ENCODE measurements at regions not wholly inside any gene's neighbourhood (a gene's known extent, or its start where the extent isn't known, plus 50 kb on each side); places are given as distances from the start of the nearest gene placed in this dataset.
"Not testable (repeated sequence)": the region's sequence is repeated elsewhere in the genome, so short reads cannot be mapped to it uniquely, and the experiment has no call there.

DNA sequence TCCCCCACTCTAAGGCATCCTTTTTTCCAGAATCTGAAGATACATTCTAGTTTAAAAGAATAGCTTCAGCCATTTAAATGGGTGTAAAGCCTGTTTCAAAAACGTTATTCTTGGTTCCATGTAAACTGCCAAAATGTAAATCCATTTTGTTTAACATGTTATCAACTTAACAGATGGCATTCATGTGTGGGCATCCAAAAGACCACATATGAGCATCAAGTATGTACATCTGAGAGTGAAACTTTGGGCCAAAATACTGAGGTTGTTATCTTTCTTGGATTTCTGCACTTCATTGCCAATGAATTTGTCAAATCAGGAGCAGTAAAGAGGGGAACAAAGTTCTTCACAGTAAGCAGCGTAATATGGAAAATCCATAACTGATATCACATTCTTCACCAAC is 395.4 kb downstream of the ZNF804A start:
- no peak overlapping the region for H3K4me2 ChIP-seq (ENCODE audit: insufficient read depth, low read length)
- H2AFZ ChIP-seq (ENCODE audit: low read length): no peak overlapping the region
- H3K27me3 ChIP-seq (ENCODE audit: insufficient read depth, low read length): no peaks in the 10 kb centered on the region
- TF ChIP-seq, protein P1, sequence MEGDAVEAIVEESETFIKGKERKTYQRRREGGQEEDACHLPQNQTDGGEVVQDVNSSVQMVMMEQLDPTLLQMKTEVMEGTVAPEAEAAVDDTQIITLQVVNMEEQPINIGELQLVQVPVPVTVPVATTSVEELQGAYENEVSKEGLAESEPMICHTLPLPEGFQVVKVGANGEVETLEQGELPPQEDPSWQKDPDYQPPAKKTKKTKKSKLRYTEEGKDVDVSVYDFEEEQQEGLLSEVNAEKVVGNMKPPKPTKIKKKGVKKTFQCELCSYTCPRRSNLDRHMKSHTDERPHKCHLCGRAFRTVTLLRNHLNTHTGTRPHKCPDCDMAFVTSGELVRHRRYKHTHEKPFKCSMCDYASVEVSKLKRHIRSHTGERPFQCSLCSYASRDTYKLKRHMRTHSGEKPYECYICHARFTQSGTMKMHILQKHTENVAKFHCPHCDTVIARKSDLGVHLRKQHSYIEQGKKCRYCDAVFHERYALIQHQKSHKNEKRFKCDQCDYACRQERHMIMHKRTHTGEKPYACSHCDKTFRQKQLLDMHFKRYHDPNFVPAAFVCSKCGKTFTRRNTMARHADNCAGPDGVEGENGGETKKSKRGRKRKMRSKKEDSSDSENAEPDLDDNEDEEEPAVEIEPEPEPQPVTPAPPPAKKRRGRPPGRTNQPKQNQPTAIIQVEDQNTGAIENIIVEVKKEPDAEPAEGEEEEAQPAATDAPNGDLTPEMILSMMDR (IDR thresholded peaks at IDR 0.05; ENCODE audit: extremely low read depth, low read depth, low read length): no peak
- H3K9me3 ChIP-seq (ENCODE audit: low read depth, low read length): no peaks in the 10 kb centered on the region
- no peak for DNase-seq (ENCODE audit: insufficient read length, low spot score, missing footprints)
- no peaks in the 10 kb centered on the region for H4K20me1 ChIP-seq (ENCODE audit: insufficient read depth, low read length)
- H3K36me3 ChIP-seq (ENCODE audit: insufficient read depth, low read length): no peaks in the 10 kb centered on the region
- H3K4me3 ChIP-seq (ENCODE audit: insufficient read depth, low read length): no peak overlapping the region
- no peaks in the 10 kb centered on the region for H3K4me1 ChIP-seq (ENCODE audit: insufficient read depth, low read length)
- no peak overlapping the region for H3K27ac ChIP-seq (ENCODE audit: low read depth, low read length)
- H3K79me2 ChIP-seq (ENCODE audit: insufficient read depth, low read length): no peaks in the 10 kb centered on the region

DNA sequence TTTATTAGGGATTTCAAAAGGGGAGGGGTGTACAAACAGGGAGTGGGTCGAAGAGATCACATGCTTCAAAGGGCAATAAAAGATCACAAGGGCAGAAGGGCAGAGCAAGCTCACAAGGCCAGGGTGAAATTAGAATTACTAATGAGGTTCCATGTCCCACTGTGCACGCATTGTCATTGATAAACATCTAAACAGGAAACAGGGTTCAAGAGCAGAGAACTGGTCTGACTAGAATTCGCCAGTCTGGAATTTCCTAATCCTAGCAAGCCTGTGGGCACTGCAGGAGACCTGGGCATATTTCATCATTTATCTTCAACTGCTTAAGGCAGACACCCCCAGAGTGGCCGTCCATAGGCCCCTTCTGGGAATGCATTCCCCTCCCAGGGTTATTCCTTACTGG is 408.2 kb downstream of the ZNF804A start:
- Histone ChIP-seq H4K20me1 (ENCODE audit: insufficient read depth, low read length) (no peaks in the 10 kb centered on the region), H3K36me3 (ENCODE audit: insufficient read depth, low read length) (no peaks in the 10 kb centered on the region), H2AFZ (ENCODE audit: low read length) (no peak overlapping the region), H3K27ac (ENCODE audit: low read depth, low read length) (no peak overlapping the region), H3K4me3 (ENCODE audit: insufficient read depth, low read length) (no peak overlapping the region), H3K4me1 (ENCODE audit: insufficient read depth, low read length) (no peaks in the 10 kb centered on the region), H3K4me2 (ENCODE audit: insufficient read depth, low read length) (no peak overlapping the region), H3K79me2 (ENCODE audit: insufficient read depth, low read length) (no peaks in the 10 kb centered on the region), H3K27me3 (ENCODE audit: insufficient read depth, low read length) (no peaks in the 10 kb centered on the region), H3K9me3 (ENCODE audit: low read depth, low read length) (no peaks in the 10 kb centered on the region)
- DNase-seq (ENCODE audit: insufficient read length, low spot score, missing footprints): no peak
- TF ChIP-seq, protein P1 (IDR thresholded peaks at IDR 0.05; ENCODE audit: extremely low read depth, low read depth, low read length): no peak

DNA sequence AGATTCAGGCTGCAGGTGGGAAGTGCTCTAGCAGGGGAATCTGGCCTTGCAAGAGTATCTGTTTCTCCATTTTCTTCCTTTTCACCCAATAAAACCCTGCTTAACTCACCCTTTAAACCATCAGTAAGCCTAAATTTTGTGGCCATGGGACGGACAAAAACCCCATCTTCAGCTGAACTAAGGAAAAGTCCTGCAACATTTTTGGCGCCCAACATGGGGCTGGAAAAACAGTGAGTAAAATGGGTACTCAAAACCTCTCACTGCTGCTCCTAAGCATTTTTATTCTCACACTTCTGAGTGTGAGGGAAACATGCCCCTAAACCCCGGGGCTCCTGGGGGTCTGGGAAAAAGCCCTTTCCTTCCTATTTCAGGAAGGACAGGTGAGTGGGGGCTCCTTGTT is 414.3 kb downstream of the ZNF804A start:
- Histone ChIP-seq H4K20me1 (ENCODE audit: insufficient read depth, low read length) (no peaks in the 10 kb centered on the region), H3K79me2 (ENCODE audit: insufficient read depth, low read length) (no peaks in the 10 kb centered on the region), H2AFZ (ENCODE audit: low read length) (no peak overlapping the region), H3K27ac (ENCODE audit: low read depth, low read length) (no peak overlapping the region), H3K4me1 (ENCODE audit: insufficient read depth, low read length) (no peaks in the 10 kb centered on the region), H3K27me3 (ENCODE audit: insufficient read depth, low read length) (no peaks in the 10 kb centered on the region), H3K9me3 (ENCODE audit: low read depth, low read length) (peaks cover 3% of the 10 kb centered on the region), H3K4me3 (ENCODE audit: insufficient read depth, low read length) (no peak overlapping the region), H3K4me2 (ENCODE audit: insufficient read depth, low read length) (no peak overlapping the region), H3K36me3 (ENCODE audit: insufficient read depth, low read length) (no peaks in the 10 kb centered on the region)
- TF ChIP-seq, protein P1 (IDR thresholded peaks at IDR 0.05; ENCODE audit: extremely low read depth, low read depth, low read length): no peak
- DNase-seq (ENCODE audit: insufficient read length, low spot score, missing footprints): no peak

DNA sequence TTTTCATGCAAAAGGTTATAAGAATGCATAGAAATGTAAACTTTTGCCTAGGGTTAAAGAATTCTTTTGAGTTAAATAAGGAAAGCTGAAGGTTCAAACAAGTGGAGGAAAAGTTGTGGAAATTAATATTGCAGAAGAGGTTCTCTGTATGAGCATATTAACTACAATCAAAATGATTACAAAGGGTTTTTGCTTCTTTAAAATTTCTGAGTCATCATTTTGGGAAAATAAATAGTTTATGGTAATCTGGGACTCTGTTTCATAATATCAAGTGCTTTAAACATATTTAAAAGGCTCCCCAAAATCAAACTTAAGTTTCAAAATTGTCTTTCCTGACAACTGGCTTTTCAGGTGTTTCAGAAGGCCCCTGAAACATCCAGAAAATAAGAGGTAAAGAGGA is 415.7 kb downstream of the ZNF804A start:
- H3K4me2 ChIP-seq (ENCODE audit: insufficient read depth, low read length): no peak overlapping the region
- H3K36me3 ChIP-seq (ENCODE audit: insufficient read depth, low read length): no peaks in the 10 kb centered on the region
- H2AFZ ChIP-seq (ENCODE audit: low read length): no peak overlapping the region
- H3K27ac ChIP-seq (ENCODE audit: low read depth, low read length): no peak overlapping the region
- TF ChIP-seq, protein P1 (IDR thresholded peaks at IDR 0.05; ENCODE audit: extremely low read depth, low read depth, low read length): no peak
- peaks cover 3% of the 10 kb centered on the region for H3K9me3 ChIP-seq (ENCODE audit: low read depth, low read length)
- H3K4me1 ChIP-seq (ENCODE audit: insufficient read depth, low read length): no peaks in the 10 kb centered on the region
- no peaks in the 10 kb centered on the region for H4K20me1 ChIP-seq (ENCODE audit: insufficient read depth, low read length)
- no peak overlapping the region for H3K4me3 ChIP-seq (ENCODE audit: insufficient read depth, low read length)
- no peaks in the 10 kb centered on the region for H3K27me3 ChIP-seq (ENCODE audit: insufficient read depth, low read length)
- no peaks in the 10 kb centered on the region for H3K79me2 ChIP-seq (ENCODE audit: insufficient read depth, low read length)
- no peak for DNase-seq (ENCODE audit: insufficient read length, low spot score, missing footprints)

DNA sequence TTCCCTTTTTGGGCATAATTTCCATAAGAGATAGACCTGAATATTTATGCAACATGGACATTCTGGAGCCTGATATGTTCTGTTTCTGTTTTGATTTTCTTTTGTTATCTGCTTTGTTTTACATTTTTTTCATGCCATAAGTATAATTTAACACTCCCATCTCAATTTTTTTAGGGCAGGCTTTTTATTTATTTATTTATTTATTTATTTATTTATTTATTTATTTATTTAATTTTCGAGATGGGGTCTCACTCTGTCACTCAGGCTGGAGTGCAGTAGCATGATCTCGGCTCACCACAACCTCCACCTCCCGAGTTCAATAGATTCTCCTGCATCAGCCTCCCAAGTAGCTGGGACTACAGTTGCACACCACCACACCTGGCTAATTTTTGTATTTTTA is 427.6 kb downstream of the ZNF804A start:
- H3K36me3 ChIP-seq (ENCODE audit: insufficient read depth, low read length); H3K4me3 ChIP-seq (ENCODE audit: insufficient read depth, low read length); H4K20me1 ChIP-seq (ENCODE audit: insufficient read depth, low read length); H3K27ac ChIP-seq (ENCODE audit: low read depth, low read length); H3K4me1 ChIP-seq (ENCODE audit: insufficient read depth, low read length); H2AFZ ChIP-seq (ENCODE audit: low read length); H3K9me3 ChIP-seq (ENCODE audit: low read depth, low read length); H3K79me2 ChIP-seq (ENCODE audit: insufficient read depth, low read length); H3K27me3 ChIP-seq (ENCODE audit: insufficient read depth, low read length); H3K4me2 ChIP-seq (ENCODE audit: insufficient read depth, low read length): not testable (repeated sequence)
- peak; percentile 11 for DNase-seq (ENCODE audit: insufficient read length, low spot score, missing footprints)
